ENCODE measurements at regions not wholly inside any gene's neighbourhood (a gene's known extent, or its start where the extent isn't known, plus 50 kb on each side); places are given as distances from the start of the nearest gene placed in this dataset.

DNA sequence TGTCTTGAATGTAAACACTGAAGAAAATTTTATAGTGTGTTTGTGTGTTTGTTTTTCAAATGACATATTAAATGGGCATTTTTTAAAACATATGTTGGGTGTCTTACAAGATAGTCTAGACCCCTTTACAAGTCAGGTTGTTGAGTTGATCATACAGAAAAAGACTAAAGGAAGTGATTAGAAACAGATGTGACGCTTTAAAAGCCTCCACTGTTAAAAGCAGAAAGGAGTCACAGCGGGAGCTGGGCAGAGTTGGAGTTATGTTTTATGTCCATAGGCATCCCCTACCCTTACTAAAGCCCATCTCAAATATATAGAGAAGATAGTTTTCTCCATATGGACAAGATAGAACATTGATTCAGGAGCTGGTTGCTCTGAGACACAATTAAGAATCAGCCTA is 393.9 kb downstream of the PLPP3 start:
- TF ChIP-seq, protein P1, sequence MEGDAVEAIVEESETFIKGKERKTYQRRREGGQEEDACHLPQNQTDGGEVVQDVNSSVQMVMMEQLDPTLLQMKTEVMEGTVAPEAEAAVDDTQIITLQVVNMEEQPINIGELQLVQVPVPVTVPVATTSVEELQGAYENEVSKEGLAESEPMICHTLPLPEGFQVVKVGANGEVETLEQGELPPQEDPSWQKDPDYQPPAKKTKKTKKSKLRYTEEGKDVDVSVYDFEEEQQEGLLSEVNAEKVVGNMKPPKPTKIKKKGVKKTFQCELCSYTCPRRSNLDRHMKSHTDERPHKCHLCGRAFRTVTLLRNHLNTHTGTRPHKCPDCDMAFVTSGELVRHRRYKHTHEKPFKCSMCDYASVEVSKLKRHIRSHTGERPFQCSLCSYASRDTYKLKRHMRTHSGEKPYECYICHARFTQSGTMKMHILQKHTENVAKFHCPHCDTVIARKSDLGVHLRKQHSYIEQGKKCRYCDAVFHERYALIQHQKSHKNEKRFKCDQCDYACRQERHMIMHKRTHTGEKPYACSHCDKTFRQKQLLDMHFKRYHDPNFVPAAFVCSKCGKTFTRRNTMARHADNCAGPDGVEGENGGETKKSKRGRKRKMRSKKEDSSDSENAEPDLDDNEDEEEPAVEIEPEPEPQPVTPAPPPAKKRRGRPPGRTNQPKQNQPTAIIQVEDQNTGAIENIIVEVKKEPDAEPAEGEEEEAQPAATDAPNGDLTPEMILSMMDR (IDR thresholded peaks at IDR 0.05; ENCODE audit: low read depth, low read length) = no peak
- H3K27me3 ChIP-seq = no peaks in the 10 kb centered on the region
- H3K4me3 ChIP-seq (ENCODE audit: low read depth, low read length) = no peak overlapping the region
- no peaks in the 10 kb centered on the region for H3K36me3 ChIP-seq
- DNase-seq = no peak
- no peaks in the 10 kb centered on the region for H3K9me3 ChIP-seq
- no peaks in the 10 kb centered on the region for H3K4me1 ChIP-seq

DNA sequence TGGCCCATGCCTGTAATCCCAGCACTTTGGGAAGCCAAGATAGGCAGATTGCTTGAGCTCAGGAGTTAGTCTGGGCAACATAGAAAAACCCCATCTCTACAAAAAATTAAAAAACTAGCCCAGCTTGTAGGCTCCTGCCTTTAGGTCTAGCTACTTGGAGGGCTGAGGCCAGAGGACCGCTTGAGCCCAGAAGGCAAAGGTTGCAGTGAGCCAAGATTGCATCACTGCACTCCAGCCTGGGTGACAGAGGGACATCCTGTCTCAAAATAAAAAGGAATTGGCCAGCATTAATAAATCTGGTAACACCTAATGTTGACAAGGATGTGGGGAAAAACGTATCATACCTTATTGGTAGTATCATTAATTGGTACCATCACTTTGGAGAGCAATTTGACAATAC is 396.2 kb downstream of the PLPP3 start:
- TF ChIP-seq, protein P1 (IDR thresholded peaks at IDR 0.05; ENCODE audit: low read depth, low read length) = no peak
- no peaks in the 10 kb centered on the region for H3K27me3 ChIP-seq
- no peaks in the 10 kb centered on the region for H3K4me1 ChIP-seq
- no peak overlapping the region for H3K4me3 ChIP-seq (ENCODE audit: low read depth, low read length)
- H3K36me3 ChIP-seq = no peaks in the 10 kb centered on the region
- DNase-seq = no peak
- H3K9me3 ChIP-seq = no peaks in the 10 kb centered on the region

- no peaks in the 10 kb centered on the region for H3K9me3 ChIP-seq
- H3K36me3 ChIP-seq = no peaks in the 10 kb centered on the region
- TF ChIP-seq, protein P1 (IDR thresholded peaks at IDR 0.05; ENCODE audit: low read depth, low read length) = no peak
- no peaks in the 10 kb centered on the region for H3K27me3 ChIP-seq
- no peak overlapping the region for H3K4me3 ChIP-seq (ENCODE audit: low read depth, low read length)
- no peak for DNase-seq
- H3K4me1 ChIP-seq = no peaks in the 10 kb centered on the region
These were observed 398.7 kb downstream of the PLPP3 start for GRCh38 chr1:56180520-56181190.

- TF ChIP-seq, protein P1 (IDR thresholded peaks at IDR 0.05; ENCODE audit: low read depth, low read length) = no peak
- Histone ChIP-seq H3K36me3 (no peaks in the 10 kb centered on the region), H3K27me3 (no peaks in the 10 kb centered on the region), H3K4me3 (ENCODE audit: low read depth, low read length) (no peak overlapping the region), H3K9me3 (no peaks in the 10 kb centered on the region), H3K4me1 (no peaks in the 10 kb centered on the region)
- no peak for DNase-seq
These were observed 399.8 kb downstream of the PLPP3 start for GRCh38 chr1:56179543-56179942.

GRCh38 chr1:56175211-56175610 is 404.2 kb downstream of the PLPP3 start:
- H3K4me1 ChIP-seq = no peaks in the 10 kb centered on the region
- H3K27me3 ChIP-seq = no peaks in the 10 kb centered on the region
- no peak for DNase-seq
- no peaks in the 10 kb centered on the region for H3K36me3 ChIP-seq
- H3K9me3 ChIP-seq = no peaks in the 10 kb centered on the region
- TF ChIP-seq, protein P1 (IDR thresholded peaks at IDR 0.05; ENCODE audit: low read depth, low read length) = no peak
- H3K4me3 ChIP-seq (ENCODE audit: low read depth, low read length) = no peak overlapping the region

GRCh38 chr1:56174176-56174885 is 405.0 kb downstream of the PLPP3 start:
- no peaks in the 10 kb centered on the region for H3K9me3 ChIP-seq
- H3K27me3 ChIP-seq = no peaks in the 10 kb centered on the region
- H3K4me1 ChIP-seq = no peaks in the 10 kb centered on the region
- TF ChIP-seq, protein P1 (IDR thresholded peaks at IDR 0.05; ENCODE audit: low read depth, low read length) = no peak
- no peak overlapping the region for H3K4me3 ChIP-seq (ENCODE audit: low read depth, low read length)
- H3K36me3 ChIP-seq = no peaks in the 10 kb centered on the region
- no peak for DNase-seq
